Keratinocyte (primary cell): ENCODE measurements at regions not wholly inside any gene's neighbourhood (a gene's known extent, or its start where the extent isn't known, plus 50 kb on each side); places are given as distances from the start of the nearest gene placed in this dataset.

ENCODE experiments used
- EZH2 ChIP-seq: IDR thresholded peaks from one replicate; pipeline ENCODE4 v1.6.1; 2012; ENCODE audit warnings: inconsistent platforms, mild to moderate bottlenecking, low read length, moderate library complexity
- TF ChIP-seq, protein P1 (sequence below), 3 experiments: IDR thresholded peaks in 1 of 3; conservative IDR thresholded peaks in 1 of 3; optimal IDR thresholded peaks in 1 of 3; 2 replicates in 2 of 3; 3 replicates in 1 of 3; pipeline versions ENCODE3 to v1.5.1; 2011; ENCODE audit warnings: low read length in 3 of 3, mild to moderate bottlenecking in 3 of 3, moderate library complexity in 2 of 3, control low read depth in 1 of 3, inconsistent platforms in 1 of 3; ENCODE audit not compliant: insufficient read depth in 2 of 3; ENCODE audit errors: extremely low read depth in 1 of 3

DNA sequence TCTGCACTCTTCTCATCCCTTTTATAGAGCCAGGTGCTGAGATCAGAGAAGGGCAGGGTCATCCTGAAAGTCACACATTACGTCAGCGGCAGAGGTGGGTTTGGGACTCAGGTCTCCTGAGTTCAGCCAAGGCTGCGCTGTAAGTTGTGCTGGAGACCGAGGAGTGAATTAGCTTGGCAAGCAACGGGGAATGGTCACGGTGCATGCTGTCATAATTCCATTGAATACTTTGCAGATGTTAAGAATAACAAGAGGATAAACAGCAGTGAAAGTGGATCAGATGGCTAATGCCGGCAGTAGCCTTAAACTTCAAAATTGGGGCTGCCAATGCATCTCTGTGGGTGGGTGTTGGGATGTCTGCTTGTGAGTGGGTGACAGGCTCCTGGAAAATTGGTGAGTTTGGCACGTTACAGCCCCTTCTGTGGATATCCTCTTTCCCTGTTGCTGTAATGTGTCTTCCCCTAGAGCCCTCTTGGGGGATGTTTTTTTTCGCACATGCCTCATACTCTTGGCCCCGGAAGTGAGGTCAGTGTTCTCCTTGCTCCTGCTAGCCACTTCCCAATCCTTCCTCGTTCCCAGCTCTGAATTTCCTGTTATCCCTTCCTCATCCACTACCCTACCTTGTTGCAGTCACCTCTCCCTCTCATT lies 287.1 kb upstream of the SRRM4 start:
- TF ChIP-seq, protein P1, sequence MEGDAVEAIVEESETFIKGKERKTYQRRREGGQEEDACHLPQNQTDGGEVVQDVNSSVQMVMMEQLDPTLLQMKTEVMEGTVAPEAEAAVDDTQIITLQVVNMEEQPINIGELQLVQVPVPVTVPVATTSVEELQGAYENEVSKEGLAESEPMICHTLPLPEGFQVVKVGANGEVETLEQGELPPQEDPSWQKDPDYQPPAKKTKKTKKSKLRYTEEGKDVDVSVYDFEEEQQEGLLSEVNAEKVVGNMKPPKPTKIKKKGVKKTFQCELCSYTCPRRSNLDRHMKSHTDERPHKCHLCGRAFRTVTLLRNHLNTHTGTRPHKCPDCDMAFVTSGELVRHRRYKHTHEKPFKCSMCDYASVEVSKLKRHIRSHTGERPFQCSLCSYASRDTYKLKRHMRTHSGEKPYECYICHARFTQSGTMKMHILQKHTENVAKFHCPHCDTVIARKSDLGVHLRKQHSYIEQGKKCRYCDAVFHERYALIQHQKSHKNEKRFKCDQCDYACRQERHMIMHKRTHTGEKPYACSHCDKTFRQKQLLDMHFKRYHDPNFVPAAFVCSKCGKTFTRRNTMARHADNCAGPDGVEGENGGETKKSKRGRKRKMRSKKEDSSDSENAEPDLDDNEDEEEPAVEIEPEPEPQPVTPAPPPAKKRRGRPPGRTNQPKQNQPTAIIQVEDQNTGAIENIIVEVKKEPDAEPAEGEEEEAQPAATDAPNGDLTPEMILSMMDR (optimal IDR thresholded peaks at IDR 0.05 in 1 of 3, IDR thresholded peaks at IDR 0.05 in 1 of 3, conservative IDR thresholded peaks at IDR 0.05 in 1 of 3; ENCODE audit: extremely low read depth in 1 of 3, insufficient read depth in 2 of 3, low read length in 3 of 3), result no peak
- no peak for TF ChIP-seq EZH2
